Kidney (tissue), 13 donors: ENCODE measurements at regions not wholly inside any gene's neighbourhood (a gene's known extent, or its start where the extent isn't known, plus 50 kb on each side); places are given as distances from the start of the nearest gene placed in this dataset.

ENCODE experiments used
- DNase-seq, 5 donors: peaks; one replicate each; pipeline ENCODE4 v3.0.0-alpha.2; 2013 to 2020
- FAIRE-seq: peaks from 2 replicates; lab custom pipeline; 2012; peaks lifted over from hg19 to GRCh38; lab: Jason Lieb, UNC
- H3K27ac ChIP-seq, 2 donors: one replicate each; pipeline ENCODE4 v1.7.0; 2013; ENCODE audit warnings: low read depth in 2 of 2, low read length in 2 of 2, inconsistent platforms in 1 of 2
- H3K27me3 ChIP-seq: one replicate; pipeline ENCODE4 v1.7.1; 2013; ENCODE audit warnings: low read length, inconsistent platforms; ENCODE audit not compliant: control insufficient read depth, insufficient read depth
- H3K36me3 ChIP-seq, 3 donors: one replicate each; pipeline versions ENCODE4 v1.7.0 to v1.7.1; 2013; ENCODE audit warnings: low read length in 3 of 3, control low read depth in 1 of 3, inconsistent platforms in 1 of 3; ENCODE audit not compliant: insufficient read depth in 3 of 3, control insufficient read depth in 2 of 3
- H3K4me1 ChIP-seq, 3 donors: one replicate each; pipeline versions ENCODE4 v1.7.0 to v1.7.1; 2013; ENCODE audit warnings: low read length in 3 of 3, inconsistent platforms in 1 of 3, low read depth in 1 of 3; ENCODE audit not compliant: control insufficient read depth in 2 of 3, insufficient read depth in 2 of 3
- H3K4me3 ChIP-seq, 3 donors: one replicate each; pipeline versions ENCODE4 v1.7.0 to v1.8.1; 2013; ENCODE audit warnings: low read length in 3 of 3, control low read depth in 1 of 3, inconsistent platforms in 1 of 3
- H3K9ac ChIP-seq, 3 donors: one replicate each; pipeline versions ENCODE4 v1.7.0 to v1.7.1; 2013; ENCODE audit warnings: low read length in 3 of 3, control low read depth in 1 of 3, inconsistent platforms in 1 of 3
- H3K9me3 ChIP-seq, 3 donors: one replicate each; pipeline versions ENCODE4 v1.7.0 to v1.7.1; 2013; ENCODE audit warnings: low read length in 3 of 3, control low read depth in 1 of 3, inconsistent platforms in 1 of 3; ENCODE audit not compliant: control insufficient read depth in 2 of 3, insufficient read depth in 1 of 3
- intact Hi-C: fragments of 100-400 bp; cut with DNase I; formaldehyde crosslinking; loops from one replicate; pipeline ENCODE4 v1.11.1; 2022
- TF ChIP-seq, protein P1 (sequence below): IDR thresholded peaks from 3 replicates; pipeline ENCODE4 v1.5.1; 2012; ENCODE audit warnings: mild to moderate bottlenecking, moderate library complexity, borderline replicate concordance; ENCODE audit not compliant: insufficient read depth; ENCODE audit errors: extremely low read depth
- donor health status: control.
- donor health status: control.
- donor health status: control.
- donor health status: control.
- donor health status: control.
- donor health status: DM: yes; HTN: yes; CAD: no.
- donor health status: Normal renal cell carcinoma (clear cell type).

DNA sequence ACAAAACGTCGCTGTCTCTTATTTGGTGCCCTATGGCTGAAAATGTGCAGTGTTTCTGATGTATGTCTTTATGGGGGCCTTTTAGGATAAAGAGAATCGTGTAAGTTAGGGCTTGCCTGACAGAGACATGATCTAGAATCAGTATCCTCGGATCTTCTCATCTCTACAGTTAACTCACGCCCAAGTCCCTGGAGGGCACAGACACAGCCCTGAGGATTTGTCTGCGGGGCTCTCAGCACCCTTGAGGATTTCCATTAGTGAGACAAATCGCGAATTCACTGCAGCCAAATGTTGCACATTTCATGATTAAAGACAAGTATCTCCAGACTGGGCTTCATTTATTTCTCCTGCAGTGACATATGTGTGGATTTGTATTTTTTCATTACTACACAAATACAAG lies 552.7 kb downstream of the C6orf118 start:
- Histone ChIP-seq H3K27ac (no peak overlapping the region), H3K36me3 (no peaks in the 10 kb centered on the region), H3K27me3 (no peaks in the 10 kb centered on the region), H3K4me1 (no peaks in the 10 kb centered on the region), H3K4me3 (no peak overlapping the region), H3K9me3 (no peaks in the 10 kb centered on the region), H3K9ac (no peak overlapping the region)
- DNase-seq, result no peak
- intact Hi-C loops, result no loop called here
- FAIRE-seq, result no peak
- TF ChIP-seq, protein P1, sequence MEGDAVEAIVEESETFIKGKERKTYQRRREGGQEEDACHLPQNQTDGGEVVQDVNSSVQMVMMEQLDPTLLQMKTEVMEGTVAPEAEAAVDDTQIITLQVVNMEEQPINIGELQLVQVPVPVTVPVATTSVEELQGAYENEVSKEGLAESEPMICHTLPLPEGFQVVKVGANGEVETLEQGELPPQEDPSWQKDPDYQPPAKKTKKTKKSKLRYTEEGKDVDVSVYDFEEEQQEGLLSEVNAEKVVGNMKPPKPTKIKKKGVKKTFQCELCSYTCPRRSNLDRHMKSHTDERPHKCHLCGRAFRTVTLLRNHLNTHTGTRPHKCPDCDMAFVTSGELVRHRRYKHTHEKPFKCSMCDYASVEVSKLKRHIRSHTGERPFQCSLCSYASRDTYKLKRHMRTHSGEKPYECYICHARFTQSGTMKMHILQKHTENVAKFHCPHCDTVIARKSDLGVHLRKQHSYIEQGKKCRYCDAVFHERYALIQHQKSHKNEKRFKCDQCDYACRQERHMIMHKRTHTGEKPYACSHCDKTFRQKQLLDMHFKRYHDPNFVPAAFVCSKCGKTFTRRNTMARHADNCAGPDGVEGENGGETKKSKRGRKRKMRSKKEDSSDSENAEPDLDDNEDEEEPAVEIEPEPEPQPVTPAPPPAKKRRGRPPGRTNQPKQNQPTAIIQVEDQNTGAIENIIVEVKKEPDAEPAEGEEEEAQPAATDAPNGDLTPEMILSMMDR, result no peak

DNA sequence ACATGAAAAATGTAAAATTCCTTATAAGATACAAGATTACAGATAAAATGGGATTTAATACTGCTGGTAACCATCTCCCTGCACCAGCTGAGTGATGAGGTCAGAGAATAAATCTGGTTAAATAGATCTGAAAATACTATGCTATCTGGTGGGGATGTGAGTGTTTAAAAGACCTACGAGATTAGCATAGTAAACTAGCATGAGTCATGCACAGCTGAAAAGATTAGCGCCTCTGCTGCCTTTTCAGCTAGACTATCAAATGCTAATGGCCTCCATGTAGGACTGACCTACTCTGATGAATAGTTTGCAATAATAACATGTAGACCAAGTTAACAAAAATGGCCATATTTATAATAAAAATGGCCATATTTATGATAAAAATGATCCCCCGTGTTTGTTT lies 553.3 kb downstream of the C6orf118 start:
- Histone ChIP-seq H3K9ac (no peak overlapping the region), H3K36me3 (no peaks in the 10 kb centered on the region), H3K4me3 (no peak overlapping the region), H3K4me1 (no peaks in the 10 kb centered on the region), H3K27me3 (no peaks in the 10 kb centered on the region), H3K27ac (no peak overlapping the region), H3K9me3 (no peaks in the 10 kb centered on the region)
- intact Hi-C loops, result no loop called here
- no peak for DNase-seq
- TF ChIP-seq, protein P1, result no peak
- no peak for FAIRE-seq

DNA sequence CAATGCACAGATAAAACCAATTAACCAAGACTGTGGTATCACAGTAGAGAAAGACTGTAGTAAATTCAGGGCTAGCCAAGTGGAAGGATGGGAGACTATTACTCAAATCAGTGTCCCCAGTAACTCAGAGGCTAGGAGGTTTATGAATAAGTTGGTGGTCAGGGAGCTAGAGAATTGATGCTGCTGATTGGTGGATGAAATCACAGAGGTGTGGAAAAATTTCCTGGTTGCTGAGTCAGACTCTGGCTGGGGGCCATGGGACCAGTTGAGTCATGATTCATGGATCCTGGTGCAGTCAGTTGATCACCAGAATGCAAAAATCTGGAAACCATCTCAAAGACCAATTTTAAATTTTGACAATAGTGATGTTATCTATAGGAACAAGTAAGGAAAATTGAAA lies 555.9 kb downstream of the C6orf118 start:
- intact Hi-C loops, result no loop called here
- no peak for DNase-seq
- H3K9ac ChIP-seq, result no peak overlapping the region
- H3K9me3 ChIP-seq, result no peaks in the 10 kb centered on the region
- no peak for FAIRE-seq
- no peaks in the 10 kb centered on the region for H3K4me1 ChIP-seq
- H3K36me3 ChIP-seq, result no peaks in the 10 kb centered on the region
- no peaks in the 10 kb centered on the region for H3K27me3 ChIP-seq
- no peak overlapping the region for H3K27ac ChIP-seq
- TF ChIP-seq, protein P1, result no peak
- no peak overlapping the region for H3K4me3 ChIP-seq

DNA sequence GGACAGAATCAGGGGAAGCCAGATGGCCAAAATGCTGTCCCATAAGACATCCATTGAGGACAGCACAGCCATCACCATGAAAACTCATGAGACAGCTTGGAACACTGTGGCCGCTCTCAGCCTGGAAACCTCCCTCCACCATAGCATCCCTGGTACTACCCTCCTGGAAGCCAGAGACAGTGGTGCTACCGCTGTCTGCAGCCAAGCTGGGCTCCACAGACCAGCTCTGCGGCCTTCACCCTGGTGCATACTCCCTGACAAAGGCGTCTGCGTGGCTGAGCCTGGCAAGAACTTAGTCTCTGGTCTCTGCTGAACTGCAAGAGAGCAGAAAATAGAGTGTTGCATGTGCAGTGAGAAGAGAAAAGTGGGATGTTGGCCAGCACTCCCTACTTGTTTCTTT lies 558.0 kb downstream of the C6orf118 start:
- no peaks in the 10 kb centered on the region for H3K36me3 ChIP-seq
- H3K9ac ChIP-seq, result no peak overlapping the region
- H3K27me3 ChIP-seq, result no peaks in the 10 kb centered on the region
- H3K27ac ChIP-seq, result no peak overlapping the region
- H3K4me3 ChIP-seq, result no peak overlapping the region
- peaks cover 0 to 3% (median 0%) of the 10 kb centered on the region in 3 donors for H3K9me3 ChIP-seq
- intact Hi-C loops, result no loop called here
- no peak for FAIRE-seq
- no peak for DNase-seq
- TF ChIP-seq, protein P1, result no peak
- no peaks in the 10 kb centered on the region for H3K4me1 ChIP-seq
